Uterus (tissue), 2 donors: ENCODE measurements at regions not wholly inside any gene's neighbourhood (a gene's known extent, or its start where the extent isn't known, plus 50 kb on each side); places are given as distances from the start of the nearest gene placed in this dataset.

Experiments
- POLR2A ChIP-seq, 2 donors: fragments of 450-650 bp; IDR thresholded peaks; one replicate each; pipeline ENCODE4 v1.6.1; 2016; ENCODE audit warnings: antibody characterized with exemption in 2 of 2, mild to moderate bottlenecking in 1 of 2, moderate library complexity in 1 of 2
- TF ChIP-seq, protein P1 (sequence below), 4 experiments: fragments of 200-600 bp in 2 of 4; fragments of 450-650 bp in 2 of 4; sonication (generic) in 2 of 4; IDR thresholded peaks; one replicate each; pipeline ENCODE4 v1.5.1; 2016 to 2019; ENCODE audit warnings: antibody characterized with exemption in 4 of 4, mild to moderate bottlenecking in 2 of 4, moderate library complexity in 1 of 4

DNA sequence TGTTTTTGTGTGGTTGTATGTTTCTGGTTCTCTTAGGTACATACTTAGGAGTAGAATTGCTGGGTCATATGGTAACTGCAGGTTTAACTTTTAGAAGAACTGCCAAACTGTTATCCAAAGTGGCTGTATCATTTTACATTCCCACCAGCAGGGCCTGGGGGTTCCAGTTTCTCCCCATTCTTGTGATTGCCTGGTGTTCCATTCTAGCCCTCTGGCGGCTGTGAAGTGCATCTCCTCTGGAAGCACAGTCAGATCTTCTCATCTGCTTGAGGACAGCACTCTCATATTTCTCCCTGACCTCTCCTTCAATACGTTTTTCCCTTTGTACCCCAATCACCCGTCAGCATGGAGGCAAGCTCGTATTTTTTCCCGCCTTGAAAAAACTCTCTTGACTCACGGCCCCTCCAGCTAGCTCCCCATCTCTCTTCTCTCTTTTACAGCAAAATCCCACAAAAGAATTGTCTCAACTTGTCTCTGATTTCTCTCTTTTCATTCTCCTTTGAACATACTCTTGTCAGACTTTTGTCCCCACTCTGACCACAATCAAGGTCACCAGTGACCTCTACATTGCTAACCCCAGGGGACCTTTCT, 56.8 kb upstream of the THY1 start:
- TF ChIP-seq, protein P1, sequence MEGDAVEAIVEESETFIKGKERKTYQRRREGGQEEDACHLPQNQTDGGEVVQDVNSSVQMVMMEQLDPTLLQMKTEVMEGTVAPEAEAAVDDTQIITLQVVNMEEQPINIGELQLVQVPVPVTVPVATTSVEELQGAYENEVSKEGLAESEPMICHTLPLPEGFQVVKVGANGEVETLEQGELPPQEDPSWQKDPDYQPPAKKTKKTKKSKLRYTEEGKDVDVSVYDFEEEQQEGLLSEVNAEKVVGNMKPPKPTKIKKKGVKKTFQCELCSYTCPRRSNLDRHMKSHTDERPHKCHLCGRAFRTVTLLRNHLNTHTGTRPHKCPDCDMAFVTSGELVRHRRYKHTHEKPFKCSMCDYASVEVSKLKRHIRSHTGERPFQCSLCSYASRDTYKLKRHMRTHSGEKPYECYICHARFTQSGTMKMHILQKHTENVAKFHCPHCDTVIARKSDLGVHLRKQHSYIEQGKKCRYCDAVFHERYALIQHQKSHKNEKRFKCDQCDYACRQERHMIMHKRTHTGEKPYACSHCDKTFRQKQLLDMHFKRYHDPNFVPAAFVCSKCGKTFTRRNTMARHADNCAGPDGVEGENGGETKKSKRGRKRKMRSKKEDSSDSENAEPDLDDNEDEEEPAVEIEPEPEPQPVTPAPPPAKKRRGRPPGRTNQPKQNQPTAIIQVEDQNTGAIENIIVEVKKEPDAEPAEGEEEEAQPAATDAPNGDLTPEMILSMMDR (IDR thresholded peaks at IDR 0.05), result no peak
- TF ChIP-seq POLR2A (IDR thresholded peaks at IDR 0.05), result no peak
